Retinal pigment epithelial cell (primary cell): ENCODE measurements at regions not wholly inside any gene's neighbourhood (a gene's known extent, or its start where the extent isn't known, plus 50 kb on each side); places are given as distances from the start of the nearest gene placed in this dataset.

Experiments
- DNase-seq: peaks from one replicate; pipeline ENCODE4 v3.0.0-alpha.2; 2010; ENCODE audit warnings: low read depth
- H3K4me3 ChIP-seq: 2 replicates; pipeline ENCODE4 v1.5.1; 2011; ENCODE audit warnings: mild to moderate bottlenecking, low read length, control low read depth, moderate library complexity
- TF ChIP-seq, protein P1 (sequence below): conservative IDR thresholded peaks from 2 replicates; pipeline ENCODE4 v1.5.1; 2011; ENCODE audit warnings: low read depth, low read length, control low read depth, inconsistent platforms

- no peak overlapping the region for H3K4me3 ChIP-seq
- no peak for DNase-seq
- TF ChIP-seq, protein P1, sequence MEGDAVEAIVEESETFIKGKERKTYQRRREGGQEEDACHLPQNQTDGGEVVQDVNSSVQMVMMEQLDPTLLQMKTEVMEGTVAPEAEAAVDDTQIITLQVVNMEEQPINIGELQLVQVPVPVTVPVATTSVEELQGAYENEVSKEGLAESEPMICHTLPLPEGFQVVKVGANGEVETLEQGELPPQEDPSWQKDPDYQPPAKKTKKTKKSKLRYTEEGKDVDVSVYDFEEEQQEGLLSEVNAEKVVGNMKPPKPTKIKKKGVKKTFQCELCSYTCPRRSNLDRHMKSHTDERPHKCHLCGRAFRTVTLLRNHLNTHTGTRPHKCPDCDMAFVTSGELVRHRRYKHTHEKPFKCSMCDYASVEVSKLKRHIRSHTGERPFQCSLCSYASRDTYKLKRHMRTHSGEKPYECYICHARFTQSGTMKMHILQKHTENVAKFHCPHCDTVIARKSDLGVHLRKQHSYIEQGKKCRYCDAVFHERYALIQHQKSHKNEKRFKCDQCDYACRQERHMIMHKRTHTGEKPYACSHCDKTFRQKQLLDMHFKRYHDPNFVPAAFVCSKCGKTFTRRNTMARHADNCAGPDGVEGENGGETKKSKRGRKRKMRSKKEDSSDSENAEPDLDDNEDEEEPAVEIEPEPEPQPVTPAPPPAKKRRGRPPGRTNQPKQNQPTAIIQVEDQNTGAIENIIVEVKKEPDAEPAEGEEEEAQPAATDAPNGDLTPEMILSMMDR = peak; percentile 62
Observed at GRCh38 chr11:15852179-15852578, 504.2 kb downstream of the SOX6 start.

DNA sequence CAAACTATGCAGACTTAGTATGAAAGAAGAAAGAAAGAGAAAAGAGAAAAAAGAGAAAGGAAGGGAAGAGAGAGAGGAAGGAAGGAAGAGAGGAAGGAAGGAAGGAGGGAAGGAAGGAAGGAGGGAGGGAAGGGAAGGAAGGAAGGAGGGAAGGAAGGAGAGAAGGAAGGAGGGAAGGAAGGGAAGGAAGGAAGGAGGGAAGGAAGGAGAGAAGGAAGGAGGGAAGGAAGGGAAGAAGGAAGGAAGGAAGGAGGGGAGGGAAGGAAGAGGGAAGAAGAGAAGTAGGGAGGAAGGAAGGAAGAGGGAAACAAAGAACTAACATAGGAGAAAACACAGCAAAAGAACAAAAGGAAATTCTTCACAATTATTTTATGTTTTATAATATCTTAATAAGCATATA, 502.1 kb downstream of the SOX6 start:
- TF ChIP-seq, protein P1 = no peak
- H3K4me3 ChIP-seq = no peak overlapping the region
- no peak for DNase-seq

- no peak for DNase-seq
- TF ChIP-seq, protein P1 = no peak
- no peak overlapping the region for H3K4me3 ChIP-seq
Observed at GRCh38 chr11:15858881-15859280, 497.5 kb downstream of the SOX6 start.

- H3K4me3 ChIP-seq = no peak overlapping the region
- TF ChIP-seq, protein P1 = no peak
- no peak for DNase-seq
Observed at GRCh38 chr11:15859411-15859810, 496.9 kb downstream of the SOX6 start.

DNA sequence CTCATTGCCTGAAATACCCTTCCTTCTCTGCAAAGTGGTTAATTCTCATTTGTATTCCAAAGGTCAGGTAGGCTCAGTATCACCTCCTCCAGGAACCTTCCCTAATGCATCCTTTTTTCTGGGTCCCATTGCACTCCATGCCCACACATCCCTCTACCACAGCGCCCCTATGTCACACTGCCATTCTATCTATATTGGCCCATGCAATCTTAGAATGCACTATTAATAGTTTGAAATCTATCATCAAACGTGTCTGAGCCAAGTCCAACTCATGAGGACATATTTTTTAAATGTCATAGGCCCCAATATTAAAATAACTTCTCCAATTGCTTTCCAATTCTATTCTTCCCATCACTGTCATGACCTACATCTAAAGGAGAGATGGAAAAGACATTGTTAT, 495.1 kb downstream of the SOX6 start:
- TF ChIP-seq, protein P1 = no peak
- H3K4me3 ChIP-seq = no peak overlapping the region
- DNase-seq = no peak

DNA sequence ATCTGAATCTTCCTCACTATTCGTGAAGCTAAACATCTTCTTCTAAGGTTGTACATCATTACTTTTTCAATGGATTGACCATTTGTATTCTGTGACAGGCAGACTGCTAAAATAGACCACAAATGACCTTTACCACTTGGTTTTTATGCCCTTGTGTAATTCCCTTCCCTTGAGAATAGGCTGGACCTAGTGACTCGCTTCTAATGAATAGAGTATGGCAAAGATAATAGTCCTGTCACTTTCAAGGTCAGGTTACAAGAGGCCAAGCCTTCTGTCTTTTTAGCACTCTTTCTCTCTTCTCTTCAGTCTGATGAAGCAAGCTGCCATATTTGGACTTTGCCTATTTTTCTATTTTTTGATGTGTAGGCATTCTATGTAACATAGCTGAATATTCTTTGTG, 492.9 kb downstream of the SOX6 start:
- DNase-seq = no peak
- no peak overlapping the region for H3K4me3 ChIP-seq
- TF ChIP-seq, protein P1 = no peak

- TF ChIP-seq, protein P1 = no peak
- H3K4me3 ChIP-seq = no peak overlapping the region
- no peak for DNase-seq
Observed at GRCh38 chr11:15864026-15864805, 492.1 kb downstream of the SOX6 start.
